Adipose tissue (tissue), 3 donors: ENCODE measurements at regions not wholly inside any gene's neighbourhood (a gene's known extent, or its start where the extent isn't known, plus 50 kb on each side); places are given as distances from the start of the nearest gene placed in this dataset.

ENCODE experiments used
- H3K27ac ChIP-seq: one replicate; pipeline ENCODE4 v1.5.1; 2013; ENCODE audit warnings: low read depth, low read length
- whole genome bisulfite sequencing, 3 donors: extraction: QIAGEN DNeasy Blood & Tissue Kit; methylation state at CpG; one replicate each; pipeline ENCODE4 v1.1.7; 2013; 5-methylcytosine and 5-hydroxymethylcytosine counted together
- donor health status: healthy with polysubstance abuse.
- donor health status: Bipolar disorder and iron deficiency.
- donor health status: healthy.

DNA sequence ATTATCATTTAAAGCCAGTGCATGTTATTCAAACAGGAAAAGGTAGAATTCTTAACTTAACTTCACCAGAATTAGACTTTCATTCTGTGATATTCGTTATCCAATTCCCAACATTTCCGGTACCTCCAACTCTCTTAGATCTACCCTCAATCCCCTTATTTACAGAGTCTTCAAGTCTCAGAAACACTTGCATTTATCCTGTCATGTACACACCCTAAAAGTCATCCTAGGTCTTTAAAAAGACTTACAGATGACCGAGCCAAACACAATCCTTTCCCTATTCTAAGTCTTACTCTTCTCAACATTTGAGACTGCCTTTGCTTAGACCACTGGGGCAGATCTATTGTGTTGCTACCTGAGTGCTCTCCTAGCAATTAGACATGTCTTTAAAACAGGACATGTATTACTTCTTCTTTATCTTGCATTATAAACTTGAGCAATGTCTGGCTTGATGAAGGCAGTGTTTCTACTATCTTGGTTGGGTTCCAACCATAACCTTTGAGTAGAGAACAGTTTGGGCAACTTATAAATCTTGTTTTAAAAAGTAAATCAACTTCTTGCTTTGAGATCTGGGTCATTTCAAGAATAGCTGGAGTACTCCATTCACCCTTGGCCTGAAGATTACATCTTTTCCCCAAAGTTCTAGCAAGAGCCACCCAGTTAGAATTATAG, 140.6 kb upstream of the PLEKHG7 start:
- no peak overlapping the region for H3K27ac ChIP-seq
- 56 to 76% (median 67%) methylated on average over 3 of the region's 3 CpGs for WGBS, 3 donors

GRCh38 chr12:92561543-92561899, 141.3 kb upstream of the PLEKHG7 start:
- WGBS, 3 donors = 6 to 30% (median 28%) methylated on average over 3 of the region's 3 CpGs
- H3K27ac ChIP-seq = no peak overlapping the region

GRCh38 chr12:92560713-92561542, 141.9 kb upstream of the PLEKHG7 start:
- 74 to 83% (median 77%) methylated on average over 6 of the region's 6 CpGs for WGBS, 3 donors
- H3K27ac ChIP-seq = no peak overlapping the region

DNA sequence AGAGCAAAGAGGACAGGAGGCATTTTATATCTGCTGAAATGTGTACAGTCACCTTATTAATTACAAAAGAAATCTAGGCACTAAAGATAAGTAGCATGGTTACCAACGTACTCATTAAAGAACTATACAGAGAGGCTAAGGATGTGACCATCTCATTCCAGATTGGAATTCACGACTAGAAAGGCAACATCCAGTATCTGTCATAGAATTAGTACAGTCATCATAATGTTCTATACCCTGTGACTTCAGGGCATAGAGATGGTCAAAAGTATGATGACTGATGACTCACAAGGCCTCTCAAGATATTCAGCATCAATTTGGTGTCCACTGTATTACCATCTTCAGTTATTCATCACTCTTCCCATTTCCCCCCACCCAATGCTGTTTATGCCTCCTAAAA, 144.0 kb upstream of the PLEKHG7 start:
- no peak overlapping the region for H3K27ac ChIP-seq
- WGBS, 3 donors = 48 to 93% (median 83%) methylated on average over 2 of the region's 2 CpGs

GRCh38 chr12:92558215-92558773, 144.5 kb upstream of the PLEKHG7 start:
- H3K27ac ChIP-seq = no peak overlapping the region
- 50 to 89% (median 80%) methylated on average over 1 of the region's 1 CpG for WGBS, 3 donors

DNA sequence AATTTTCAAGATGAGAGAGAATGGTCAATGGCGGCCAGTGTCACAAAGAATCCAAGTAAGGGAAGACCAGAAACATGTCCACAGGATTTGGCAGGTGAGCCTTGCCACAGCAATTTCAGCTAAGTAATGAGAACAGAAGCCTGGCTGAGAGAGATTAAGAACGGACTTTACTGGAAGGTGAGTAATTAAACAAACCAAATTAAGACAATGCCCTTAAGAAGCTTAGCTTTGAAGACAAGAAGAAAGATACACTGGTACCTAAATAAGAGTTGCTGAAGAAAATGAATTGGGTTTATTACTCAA, 145.4 kb upstream of the PLEKHG7 start:
- 76 to 94% (median 92%) methylated on average over 2 of the region's 2 CpGs for WGBS, 3 donors
- no peak overlapping the region for H3K27ac ChIP-seq

DNA sequence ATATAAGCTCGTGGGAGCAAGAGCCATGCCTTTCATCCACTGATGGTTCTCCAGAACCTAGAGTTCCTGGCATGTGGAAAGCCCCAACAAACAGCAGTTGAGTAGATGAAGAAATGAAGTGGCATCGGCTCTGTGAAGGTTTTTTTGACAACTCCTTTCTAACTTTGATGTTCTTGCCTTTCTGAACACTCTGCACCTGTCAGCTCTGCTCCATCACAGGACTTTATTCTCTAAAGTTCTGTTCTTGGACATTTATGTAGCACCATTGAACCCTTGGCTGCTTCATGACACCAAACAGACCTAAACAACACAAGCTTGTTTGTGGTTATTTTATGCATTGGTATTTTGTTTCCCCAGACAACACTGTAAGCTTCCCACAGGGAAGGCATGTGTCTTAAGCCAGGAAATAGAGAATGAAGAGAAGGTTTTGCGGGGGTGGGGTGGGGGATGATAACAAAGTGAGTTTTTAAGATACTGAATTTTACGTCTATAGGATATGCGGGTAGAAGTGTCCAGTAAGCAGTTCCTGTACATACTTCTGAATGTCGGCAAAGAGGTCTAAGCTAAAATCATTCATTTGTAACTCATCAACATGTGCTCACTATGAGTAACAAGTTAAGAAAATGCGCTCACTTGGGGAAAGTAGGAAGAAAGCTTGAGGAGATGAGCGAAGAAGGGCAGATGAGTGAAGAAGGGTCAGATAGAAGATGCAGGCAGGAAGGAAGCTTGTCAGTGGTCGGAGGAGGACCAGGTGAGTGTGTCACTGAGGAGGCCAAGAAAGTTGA, 146.0 kb upstream of the PLEKHG7 start:
- 89 to 95% (median 92%) methylated on average over 9 of the region's 9 CpGs for WGBS, 3 donors
- no peak overlapping the region for H3K27ac ChIP-seq

DNA sequence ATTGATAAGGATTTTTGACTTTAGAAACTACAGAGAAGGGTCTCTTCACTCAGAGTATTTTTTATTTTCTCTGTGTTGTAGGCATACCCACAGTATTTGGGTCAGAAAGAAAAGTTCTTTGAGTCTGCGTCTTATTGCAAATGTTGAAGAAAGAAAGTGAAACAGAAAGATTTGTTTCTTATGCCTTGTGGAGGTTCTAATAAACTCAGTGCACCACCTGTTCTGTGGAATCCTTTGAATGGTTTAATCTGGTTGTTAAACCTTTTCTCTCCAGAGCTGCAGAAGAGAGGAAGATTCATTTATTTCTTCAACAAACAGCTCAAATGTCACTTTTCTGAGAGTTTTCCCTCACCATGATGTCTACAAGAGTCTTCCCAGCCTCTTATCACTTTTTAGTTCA, 146.6 kb upstream of the PLEKHG7 start:
- 76 to 88% (median 78%) methylated on average over 1 of the region's 1 CpG for WGBS, 3 donors
- H3K27ac ChIP-seq = no peak overlapping the region

DNA sequence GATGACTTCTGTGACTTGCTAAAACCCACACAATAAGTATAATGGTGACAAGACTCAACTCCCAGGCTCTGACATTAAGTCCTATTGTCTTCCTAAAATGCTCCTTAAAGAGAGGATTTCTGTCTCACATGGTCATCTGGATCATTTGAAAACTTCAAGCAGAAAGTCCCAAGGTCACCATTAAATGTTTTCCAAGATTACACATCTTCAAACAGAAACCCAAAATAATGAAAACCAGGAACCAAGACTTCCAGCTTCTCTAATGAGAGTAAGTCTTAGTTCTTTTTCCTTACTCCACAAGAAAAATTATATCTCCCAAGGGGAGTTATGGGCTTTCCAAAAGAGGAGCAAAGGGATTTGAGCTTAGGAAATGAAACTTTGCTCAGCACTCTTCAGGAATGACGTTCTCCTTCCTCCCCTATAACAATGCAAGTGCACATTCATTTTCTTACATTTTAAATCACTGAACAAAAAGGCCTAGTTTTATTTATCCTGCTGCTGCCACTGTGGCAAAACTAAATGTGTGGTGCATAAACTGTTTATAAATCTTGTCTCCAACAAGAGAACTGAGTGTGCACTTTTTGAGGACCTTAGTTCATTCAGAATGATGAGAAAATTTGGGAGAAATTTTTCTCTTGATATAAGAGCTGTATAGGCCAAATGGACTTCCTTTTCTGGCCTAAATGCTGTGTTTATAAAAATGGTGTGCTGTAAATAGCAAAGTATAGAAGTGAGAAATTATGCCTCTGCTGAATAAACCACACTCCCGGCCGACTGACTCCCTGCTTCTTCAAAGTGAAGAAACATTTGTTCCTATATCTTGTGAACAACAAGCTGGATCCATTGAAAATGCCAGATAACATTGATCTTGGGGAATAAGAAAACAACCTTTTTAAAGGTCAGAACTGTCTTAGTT, 148.4 kb upstream of the PLEKHG7 start:
- H3K27ac ChIP-seq = no peak overlapping the region
- 51 to 73% (median 61%) methylated on average over 3 of the region's 3 CpGs for WGBS, 3 donors

DNA sequence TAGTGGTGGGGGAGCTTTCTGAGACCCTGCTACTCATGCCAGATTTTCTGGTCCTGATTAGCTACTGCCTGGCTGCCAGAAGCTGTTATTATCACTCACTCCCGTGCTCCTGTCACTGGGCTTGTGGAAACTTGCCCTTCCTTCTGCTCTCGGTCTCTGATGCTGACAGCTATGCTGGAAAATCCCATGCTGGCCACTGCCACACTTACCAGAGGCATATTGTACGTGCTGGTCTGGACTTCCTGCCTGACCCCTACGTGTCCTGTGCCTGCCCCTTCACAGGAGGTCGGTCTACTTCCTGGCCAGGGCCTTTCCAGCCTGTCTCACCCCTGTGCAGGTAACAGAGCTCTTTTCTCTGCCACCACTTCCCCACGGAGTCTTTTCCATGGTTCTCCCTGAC, 149.4 kb upstream of the PLEKHG7 start:
- H3K27ac ChIP-seq = no peak overlapping the region
- WGBS, 3 donors = 29 to 52% (median 44%) methylated on average over 6 of the region's 6 CpGs

DNA sequence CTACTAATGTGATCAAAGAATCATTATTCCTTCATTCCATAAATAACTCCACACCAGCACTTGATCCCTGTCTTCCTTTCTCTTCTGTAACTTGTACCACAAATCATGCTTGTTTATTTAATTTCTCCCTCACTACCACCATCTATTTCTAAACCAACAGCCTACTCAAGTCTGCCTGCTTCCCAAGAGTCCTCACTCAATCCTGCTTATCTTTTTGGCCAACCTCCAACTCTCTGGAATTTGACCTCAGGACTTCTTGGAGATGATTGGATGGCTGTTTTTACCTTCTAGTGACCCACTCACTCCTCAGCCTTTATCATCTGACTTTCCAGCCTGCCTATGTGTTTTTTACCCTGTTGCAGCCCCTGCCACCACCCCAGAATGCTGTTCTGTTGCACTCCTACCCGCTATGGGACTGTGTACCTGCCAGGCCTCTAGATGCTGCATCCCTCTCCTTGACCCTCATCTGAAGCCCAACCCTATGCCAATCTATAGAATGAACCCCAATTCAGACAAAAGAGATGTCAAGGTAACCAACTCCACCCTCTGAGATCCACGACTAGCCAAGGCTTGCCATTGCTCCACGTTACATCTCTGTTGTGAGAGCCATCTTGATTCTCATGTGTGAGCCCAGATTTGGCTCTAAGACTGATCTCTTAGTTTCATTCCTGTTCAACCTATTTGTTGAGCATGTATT, 150.2 kb upstream of the PLEKHG7 start:
- no peak overlapping the region for H3K27ac ChIP-seq
- WGBS, 3 donors = 79 to 96% (median 96%) methylated on average over 3 of the region's 3 CpGs

- no peak overlapping the region for H3K27ac ChIP-seq
Measured at GRCh38 chr12:92551853-92552397, 150.9 kb upstream of the PLEKHG7 start.

- H3K27ac ChIP-seq = no peak overlapping the region
- 97 to 99% (median 98%) methylated on average over 3 of the region's 3 CpGs for WGBS, 3 donors
Measured at GRCh38 chr12:92551210-92551609, 151.6 kb upstream of the PLEKHG7 start.

DNA sequence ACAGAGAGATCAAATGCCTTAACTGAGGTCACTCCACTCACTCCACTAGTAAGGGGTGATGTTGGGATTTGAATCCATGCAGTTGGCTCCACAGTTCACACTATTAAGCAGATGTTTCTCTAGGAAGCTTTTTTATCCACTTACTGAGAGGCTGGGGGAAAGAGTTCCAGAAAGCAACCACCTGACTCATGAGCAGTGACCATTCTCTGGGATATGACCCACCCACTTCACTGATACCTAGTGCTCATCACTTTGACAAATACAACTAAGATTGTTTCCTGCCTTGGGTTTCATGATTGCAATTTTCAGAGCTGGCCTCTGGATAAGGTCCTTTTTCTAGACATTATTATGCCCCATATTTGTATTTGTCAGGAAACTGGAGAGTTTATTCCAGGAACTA, 152.1 kb upstream of the PLEKHG7 start:
- no peak overlapping the region for H3K27ac ChIP-seq

DNA sequence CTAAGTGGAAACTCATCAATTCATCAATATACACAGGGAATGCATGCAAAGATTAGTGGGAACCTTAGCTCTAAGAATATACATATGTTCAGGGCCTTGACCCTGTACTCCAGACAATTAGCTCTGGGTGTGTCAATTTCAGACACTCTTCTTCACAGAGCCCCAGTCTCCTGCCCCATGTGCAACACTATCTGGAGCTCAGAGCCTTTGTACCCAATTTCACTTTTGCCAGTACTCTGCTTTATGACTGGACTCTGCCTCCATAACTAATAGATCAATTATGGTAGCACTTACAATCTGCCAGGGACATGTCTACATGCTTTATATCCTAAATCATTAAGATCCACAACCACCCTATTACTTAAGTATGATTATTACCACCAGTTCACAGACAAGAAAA, 152.5 kb upstream of the PLEKHG7 start:
- H3K27ac ChIP-seq = no peak overlapping the region

- no peak overlapping the region for H3K27ac ChIP-seq
Measured at GRCh38 chr12:92549516-92549915, 153.3 kb upstream of the PLEKHG7 start.

- 51 to 78% (median 60%) methylated on average over 2 of the region's 2 CpGs for WGBS, 3 donors
- H3K27ac ChIP-seq = no peak overlapping the region
Measured at GRCh38 chr12:92547906-92548305, 154.9 kb upstream of the PLEKHG7 start.

DNA sequence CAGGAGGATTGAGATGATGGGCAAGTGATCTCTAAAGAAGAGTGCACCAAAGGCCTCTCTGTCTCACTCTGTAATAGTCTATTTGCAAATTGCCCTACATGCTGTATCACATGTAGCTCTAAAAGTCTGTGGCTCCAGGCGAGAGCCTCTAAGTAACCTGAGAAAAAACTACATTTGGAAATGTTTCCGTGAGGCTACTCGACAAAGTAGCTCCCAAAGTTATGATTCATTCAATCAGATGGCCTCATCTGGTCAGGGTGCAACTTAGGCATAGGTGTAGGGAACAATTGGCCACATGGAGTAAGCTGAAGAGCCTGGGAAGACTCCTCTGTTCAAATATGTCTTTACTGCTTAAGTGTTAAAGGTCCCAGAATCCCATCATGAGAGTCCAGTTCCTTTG, 155.4 kb upstream of the PLEKHG7 start:
- 70 to 96% (median 91%) methylated on average over 3 of the region's 3 CpGs for WGBS, 3 donors
- H3K27ac ChIP-seq = no peak overlapping the region
